Keratinocyte (primary cell): ENCODE measurements at regions not wholly inside any gene's neighbourhood (a gene's known extent, or its start where the extent isn't known, plus 50 kb on each side); places are given as distances from the start of the nearest gene placed in this dataset.
A peak's percentile ranks its signal among the peaks of the same experiment; 100 is the strongest.
"Not testable (repeated sequence)": the region's sequence is repeated elsewhere in the genome, so short reads cannot be mapped to it uniquely, and the experiment has no call there.

ENCODE experiments used
- DNase-seq: peaks from one replicate; pipeline ENCODE4 v3.0.0-alpha.2; 2011; ENCODE audit warnings: low read depth, missing footprints, low spot score
- FAIRE-seq: peaks from 2 replicates; lab custom pipeline; 2011; peaks lifted over from hg19 to GRCh38; lab: Jason Lieb, UNC
- H2AFZ ChIP-seq: 2 replicates; pipeline ENCODE4 v1.6.0; 2012; ENCODE audit warnings: low read length, control low read depth, inconsistent platforms; ENCODE audit not compliant: control insufficient read depth
- H3K27ac ChIP-seq: 2 replicates; pipeline ENCODE4 v1.5.1; 2011; ENCODE audit warnings: low read length; ENCODE audit not compliant: control insufficient read depth, insufficient read depth
- H3K27me3 ChIP-seq: 3 replicates; pipeline ENCODE4 v1.6.0; 2011; ENCODE audit warnings: low read length; ENCODE audit not compliant: control insufficient read depth, insufficient read depth; ENCODE audit errors: extremely low read depth
- H3K36me3 ChIP-seq, 2 experiments: 2 replicates in 1 of 2; 3 replicates in 1 of 2; pipeline ENCODE4 v1.5.1; 2011; ENCODE audit warnings: low read length in 2 of 2, mild to moderate bottlenecking in 1 of 2; ENCODE audit not compliant: control insufficient read depth in 2 of 2, insufficient read depth in 2 of 2; ENCODE audit errors: extremely low read depth in 1 of 2
- H3K4me1 ChIP-seq: 3 replicates; pipeline ENCODE4 v1.5.1; 2011; ENCODE audit warnings: low read length; ENCODE audit not compliant: control insufficient read depth, insufficient read depth; ENCODE audit errors: extremely low read depth
- H3K4me2 ChIP-seq: 3 replicates; pipeline ENCODE4 v1.6.0; 2011; ENCODE audit warnings: low read depth, low read length; ENCODE audit not compliant: control insufficient read depth, insufficient read depth; ENCODE audit errors: extremely low read depth
- H3K4me3 ChIP-seq, 3 experiments: fragments of 200-600 bp in 1 of 3; sonication (generic) in 1 of 3; 2 replicates in 2 of 3; 3 replicates in 1 of 3; pipeline ENCODE4 v1.5.1; 2011 to 2016; ENCODE audit warnings: low read length in 3 of 3, mild to moderate bottlenecking in 3 of 3, control low read depth in 2 of 3, inconsistent platforms in 1 of 3, low read depth in 1 of 3, mixed read lengths in 1 of 3, mixed run types in 1 of 3, moderate library complexity in 1 of 3; ENCODE audit not compliant: control insufficient read depth in 2 of 3, insufficient read depth in 2 of 3; ENCODE audit errors: extremely low read depth in 1 of 3
- H3K79me2 ChIP-seq: 2 replicates; pipeline ENCODE4 v1.6.0; 2012; ENCODE audit warnings: low read length; ENCODE audit not compliant: control insufficient read depth, insufficient read depth
- H3K9ac ChIP-seq: 3 replicates; pipeline ENCODE4 v1.6.0; 2011; ENCODE audit warnings: low read length; ENCODE audit not compliant: control insufficient read depth, insufficient read depth; ENCODE audit errors: extremely low read depth
- H3K9me1 ChIP-seq: 3 replicates; pipeline ENCODE4 v1.6.0; 2011; ENCODE audit warnings: low read length; ENCODE audit not compliant: control insufficient read depth, insufficient read depth; ENCODE audit errors: extremely low read depth
- H3K9me3 ChIP-seq: 2 replicates; pipeline ENCODE4 v1.5.1; 2012; ENCODE audit warnings: low read depth, low read length; ENCODE audit not compliant: control insufficient read depth
- H4K20me1 ChIP-seq: 3 replicates; pipeline ENCODE4 v1.6.0; 2011; ENCODE audit warnings: low read length; ENCODE audit not compliant: control insufficient read depth, insufficient read depth; ENCODE audit errors: extremely low read depth
- CTCF ChIP-seq, 3 experiments: IDR thresholded peaks in 1 of 3; conservative IDR thresholded peaks in 1 of 3; optimal IDR thresholded peaks in 1 of 3; 2 replicates in 2 of 3; 3 replicates in 1 of 3; pipeline versions ENCODE3 to v1.5.1; 2011; ENCODE audit warnings: low read length in 3 of 3, mild to moderate bottlenecking in 3 of 3, moderate library complexity in 2 of 3, control low read depth in 1 of 3, inconsistent platforms in 1 of 3; ENCODE audit not compliant: insufficient read depth in 2 of 3; ENCODE audit errors: extremely low read depth in 1 of 3
- EZH2 ChIP-seq: IDR thresholded peaks from one replicate; pipeline ENCODE4 v1.6.1; 2012; ENCODE audit warnings: inconsistent platforms, mild to moderate bottlenecking, low read length, moderate library complexity
- dilution Hi-C: fragments of 300-500 bp; cut with MboI; formaldehyde crosslinking; loops from one replicate; pipeline ENCODE4 v1.7.0; 2020; ENCODE audit warnings: low sequenced_read_pairs; ENCODE audit not compliant: extremely low pct_ligation_motif_present

- no peak overlapping the region for H3K4me3 ChIP-seq
- no peaks in the 10 kb centered on the region for H3K9me1 ChIP-seq
- no peak for DNase-seq
- H3K27me3 ChIP-seq, result no peaks in the 10 kb centered on the region
- H2AFZ ChIP-seq, result no peak overlapping the region
- no peak overlapping the region for H3K4me2 ChIP-seq
- H3K4me1 ChIP-seq, result no peaks in the 10 kb centered on the region
- TF ChIP-seq EZH2, result no peak
- no peak for TF ChIP-seq CTCF (optimal IDR thresholded peaks at IDR 0.05 in 1 of 3, IDR thresholded peaks at IDR 0.05 in 1 of 3, conservative IDR thresholded peaks at IDR 0.05 in 1 of 3; ENCODE audit: extremely low read depth in 1 of 3, insufficient read depth in 2 of 3, low read length in 3 of 3)
- no peaks in the 10 kb centered on the region for H3K9me3 ChIP-seq
- dilution Hi-C loops, result no loop called here
- H3K9ac ChIP-seq, result no peak overlapping the region
- H3K36me3 ChIP-seq, result no peaks in the 10 kb centered on the region
- H3K79me2 ChIP-seq, result no peaks in the 10 kb centered on the region
- no peak for FAIRE-seq
- no peaks in the 10 kb centered on the region for H4K20me1 ChIP-seq
- no peak overlapping the region for H3K27ac ChIP-seq
Observed at GRCh38 chr7:69431626-69432025, 166.6 kb upstream of the AUTS2 start.

- H3K27me3 ChIP-seq, H3K4me1 ChIP-seq, DNase-seq, H3K36me3 ChIP-seq, H4K20me1 ChIP-seq, H3K9me1 ChIP-seq, H3K9me3 ChIP-seq, dilution Hi-C loops, H3K4me3 ChIP-seq, H3K79me2 ChIP-seq, H3K4me2 ChIP-seq, H3K9ac ChIP-seq, H2AFZ ChIP-seq, H3K27ac ChIP-seq: not testable (repeated sequence)
- FAIRE-seq, result peak; percentile 49
Observed at GRCh38 chr7:69432276-69432675, 166.0 kb upstream of the AUTS2 start.

GRCh38 chr7:69433081-69433480 lies 165.2 kb upstream of the AUTS2 start:
- no peak overlapping the region for H3K4me2 ChIP-seq
- dilution Hi-C loops, result no loop called here
- H3K4me1 ChIP-seq, result no peaks in the 10 kb centered on the region
- H3K27me3 ChIP-seq, result no peaks in the 10 kb centered on the region
- no peak overlapping the region for H3K9ac ChIP-seq
- FAIRE-seq (no peak), DNase-seq (no peak)
- H2AFZ ChIP-seq, result no peak overlapping the region
- no peaks in the 10 kb centered on the region for H3K79me2 ChIP-seq
- H3K36me3 ChIP-seq, result no peaks in the 10 kb centered on the region
- no peak overlapping the region for H3K4me3 ChIP-seq
- no peaks in the 10 kb centered on the region for H4K20me1 ChIP-seq
- no peak overlapping the region for H3K27ac ChIP-seq
- TF ChIP-seq CTCF (optimal IDR thresholded peaks at IDR 0.05 in 1 of 3, IDR thresholded peaks at IDR 0.05 in 1 of 3, conservative IDR thresholded peaks at IDR 0.05 in 1 of 3; ENCODE audit: extremely low read depth in 1 of 3, insufficient read depth in 2 of 3, low read length in 3 of 3), result no peak
- TF ChIP-seq EZH2, result no peak
- no peaks in the 10 kb centered on the region for H3K9me1 ChIP-seq
- no peaks in the 10 kb centered on the region for H3K9me3 ChIP-seq
